Panc1 (cell line): ENCODE measurements at regions not wholly inside any gene's neighbourhood (a gene's known extent, or its start where the extent isn't known, plus 50 kb on each side); places are given as distances from the start of the nearest gene placed in this dataset.

Experiments used
- CTCF ChIP-seq: fragments of 450-650 bp; IDR thresholded peaks from 2 replicates; pipeline ENCODE4 v1.5.1; 2017; ENCODE audit warnings: mild to moderate bottlenecking
- POLR2AphosphoS5 ChIP-seq: IDR thresholded peaks from 2 replicates; pipeline ENCODE4 v1.6.1; 2012; ENCODE audit warnings: mild to moderate bottlenecking, low read depth, low read length, moderate library complexity
- REST ChIP-seq, 2 experiments: IDR thresholded peaks; 2 replicates each; pipeline ENCODE4 v1.6.1; 2011 to 2012; ENCODE audit warnings: low read depth in 2 of 2, control low read depth in 1 of 2, low read length in 1 of 2, mild to moderate bottlenecking in 1 of 2, moderate library complexity in 1 of 2; ENCODE audit not compliant: insufficient read depth in 1 of 2
- SIN3A ChIP-seq: IDR thresholded peaks from 2 replicates; pipeline ENCODE4 v1.6.1; 2012; ENCODE audit warnings: low read depth, mild to moderate bottlenecking, low read length, moderate library complexity, borderline replicate concordance; ENCODE audit not compliant: insufficient read depth
- TCF7L2 ChIP-seq: IDR thresholded peaks from 2 replicates; pipeline ENCODE4 v1.6.1; 2011; ENCODE audit warnings: mild to moderate bottlenecking, low read depth, low read length, inconsistent platforms

GRCh38 chr7:113491305-113491704 is 373.0 kb upstream of the SMIM30 start:
- TF ChIP-seq CTCF: no peak
- TF ChIP-seq TCF7L2: no peak
- no peak for TF ChIP-seq POLR2AphosphoS5
- TF ChIP-seq REST (IDR thresholded peaks at IDR 0.05; ENCODE audit: insufficient read depth in 1 of 2, low read depth in 2 of 2, low read length in 1 of 2): no peak
- TF ChIP-seq SIN3A: no peak
